ENCODE measurements at regions not wholly inside any gene's neighbourhood (a gene's known extent, or its start where the extent isn't known, plus 50 kb on each side); places are given as distances from the start of the nearest gene placed in this dataset.

DNA sequence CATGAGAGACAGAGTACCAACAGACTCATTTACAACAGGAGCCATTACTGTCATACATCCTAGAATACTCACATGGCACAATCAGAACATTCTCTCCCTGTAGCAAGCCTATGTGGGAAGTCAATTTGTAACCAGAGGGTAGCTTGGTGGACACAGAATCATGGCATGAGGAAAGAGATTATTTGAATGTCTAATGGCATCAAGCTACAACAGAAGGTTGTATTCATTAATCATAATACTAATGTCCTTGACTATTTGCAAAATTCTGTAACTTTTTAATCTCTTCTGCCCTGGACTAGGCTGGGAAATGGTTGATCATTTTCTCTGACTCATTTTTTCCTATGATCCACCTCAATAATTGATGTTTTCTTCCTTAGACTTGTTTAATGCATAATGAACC is 345.2 kb upstream of the IL12A start:
- DNase-seq (ENCODE audit: low read depth): no peak

DNA sequence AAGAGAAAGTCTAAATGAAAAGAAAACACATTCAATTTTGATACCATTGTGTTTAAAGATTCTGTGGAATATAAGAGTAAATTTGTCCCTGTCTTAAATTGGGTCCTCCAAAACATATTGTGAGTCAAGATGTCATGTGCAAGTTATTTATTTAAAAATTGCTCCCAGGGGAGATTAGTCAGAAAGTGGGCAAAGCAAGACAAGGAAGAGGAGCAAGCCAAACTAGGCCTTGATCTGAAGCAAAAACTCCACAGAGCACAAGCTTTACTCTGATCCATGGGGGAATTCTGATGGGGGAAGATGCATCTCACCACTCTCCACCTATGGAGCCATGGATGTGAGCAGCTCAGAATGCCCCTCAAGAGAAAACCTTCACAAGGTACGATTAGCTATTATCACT is 342.8 kb upstream of the IL12A start:
- DNase-seq (ENCODE audit: low read depth): peak; percentile 20

DNA sequence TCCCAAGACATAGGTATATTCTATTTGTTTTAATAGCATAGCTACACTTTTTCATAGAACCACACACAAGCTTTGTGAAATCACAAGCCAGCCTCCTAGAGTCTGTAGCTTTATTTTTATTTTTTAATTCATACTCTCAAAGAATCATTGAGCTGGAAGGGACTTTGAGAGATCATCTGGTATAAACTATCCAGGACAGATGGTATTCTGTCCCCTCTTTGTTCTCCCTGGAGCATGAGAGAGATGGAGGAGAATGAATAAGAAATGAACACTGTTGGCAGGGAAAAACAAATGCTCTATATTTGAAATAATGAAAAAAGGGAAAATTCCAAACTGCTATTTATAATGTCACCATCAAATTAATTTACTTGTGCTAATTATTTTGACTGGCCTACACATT is 338.7 kb upstream of the IL12A start:
- DNase-seq (ENCODE audit: low read depth): no peak

DNA sequence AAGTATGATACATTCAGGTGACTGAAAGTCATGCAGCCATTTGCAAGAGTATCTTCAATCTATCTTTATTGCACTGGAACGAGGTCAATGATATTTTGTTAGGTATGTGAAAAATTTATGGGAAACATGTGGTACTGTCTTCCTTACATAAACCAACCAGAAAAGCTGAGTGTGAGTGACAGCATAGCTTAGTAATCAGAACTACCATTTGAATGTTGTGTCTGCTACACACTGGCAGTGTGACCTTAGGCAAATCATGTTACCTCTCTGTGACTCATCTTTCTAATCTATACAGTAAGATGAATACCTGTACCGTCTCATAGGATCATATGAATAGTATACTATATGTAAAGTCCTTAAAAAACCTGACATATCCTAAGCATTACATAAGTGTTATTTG is 337.9 kb upstream of the IL12A start:
- no peak for DNase-seq (ENCODE audit: low read depth)

DNA sequence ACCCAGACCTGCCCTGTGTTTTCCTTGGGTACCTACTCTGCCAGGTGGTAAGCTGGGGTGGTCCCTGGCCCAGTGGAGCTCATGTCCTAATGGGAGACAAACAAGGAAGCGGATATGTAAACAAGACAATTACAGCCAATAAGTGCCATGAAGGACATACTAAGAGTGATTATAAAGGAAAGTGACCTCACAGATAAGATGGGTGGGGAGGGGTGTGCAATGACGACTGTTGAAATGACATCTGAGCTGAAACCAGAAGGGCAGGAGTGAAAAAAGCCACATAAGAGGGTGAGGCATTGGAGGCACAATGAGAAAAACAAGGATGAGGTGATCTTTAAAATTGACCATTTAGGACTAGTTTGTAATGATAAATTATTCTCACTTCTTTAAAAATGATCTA is 336.2 kb upstream of the IL12A start:
- no peak for DNase-seq (ENCODE audit: low read depth)

DNA sequence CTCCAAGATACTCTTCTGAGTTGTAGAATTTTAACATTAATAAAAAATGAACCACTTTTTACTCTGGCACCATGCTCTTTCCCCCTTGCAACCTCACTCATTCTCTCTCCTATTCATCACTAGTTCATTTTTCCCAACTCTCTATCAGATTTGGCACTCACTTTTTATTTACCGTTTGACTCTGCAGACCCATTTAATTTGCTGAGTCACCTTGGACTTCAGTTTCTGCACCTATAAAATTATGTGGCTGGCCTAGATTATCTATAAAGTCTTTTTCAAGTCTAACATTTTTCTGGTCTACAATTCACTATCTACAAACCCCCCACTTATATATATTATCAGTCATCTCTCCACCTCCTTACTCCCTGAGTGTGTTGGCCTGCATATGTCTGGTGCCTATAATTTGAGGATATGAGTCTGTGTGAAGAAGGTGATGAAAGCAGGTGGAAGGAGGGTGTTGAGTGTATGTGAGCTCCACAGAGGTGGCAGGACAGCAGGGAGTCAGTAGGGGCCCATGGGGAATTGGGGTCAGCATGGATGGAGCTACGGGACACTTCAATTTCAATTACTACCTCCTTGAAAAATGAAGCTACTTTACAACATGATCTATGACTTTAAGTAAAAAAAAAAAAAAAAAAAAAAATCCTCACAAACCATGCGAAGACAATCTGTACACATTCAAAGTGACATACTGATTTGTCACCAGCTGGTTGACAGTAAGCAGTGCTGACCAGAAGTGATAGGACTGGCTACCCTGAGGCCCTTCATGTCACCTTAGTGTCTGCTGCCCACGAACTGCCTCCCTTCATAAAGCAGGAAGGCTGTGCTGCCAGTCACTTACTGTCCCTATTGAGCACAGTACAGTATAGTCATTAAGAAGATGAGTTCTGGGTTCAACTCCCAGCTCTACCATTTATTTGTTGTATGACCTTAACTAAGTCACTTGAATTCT is 334.2 kb upstream of the IL12A start:
- no peak for DNase-seq (ENCODE audit: low read depth)

DNA sequence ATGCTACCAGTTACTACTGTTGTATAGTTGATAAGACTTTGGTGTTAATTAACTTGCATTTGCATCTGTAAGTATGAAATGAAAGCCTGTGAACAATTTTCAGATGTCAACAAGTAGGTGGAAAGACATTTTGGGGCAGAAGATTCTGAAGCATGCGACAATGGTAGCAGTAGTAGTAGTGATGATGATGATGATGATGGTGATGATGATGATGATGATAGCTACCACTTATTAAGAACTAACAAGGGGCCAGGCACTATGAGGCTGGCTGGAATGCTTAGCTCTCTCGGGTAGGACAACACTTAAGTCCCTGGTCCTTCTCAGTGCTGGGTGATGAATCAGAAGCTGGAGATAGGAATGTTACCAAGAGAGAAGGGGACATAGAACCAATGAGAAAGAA is 333.4 kb upstream of the IL12A start:
- DNase-seq (ENCODE audit: low read depth): no peak

DNA sequence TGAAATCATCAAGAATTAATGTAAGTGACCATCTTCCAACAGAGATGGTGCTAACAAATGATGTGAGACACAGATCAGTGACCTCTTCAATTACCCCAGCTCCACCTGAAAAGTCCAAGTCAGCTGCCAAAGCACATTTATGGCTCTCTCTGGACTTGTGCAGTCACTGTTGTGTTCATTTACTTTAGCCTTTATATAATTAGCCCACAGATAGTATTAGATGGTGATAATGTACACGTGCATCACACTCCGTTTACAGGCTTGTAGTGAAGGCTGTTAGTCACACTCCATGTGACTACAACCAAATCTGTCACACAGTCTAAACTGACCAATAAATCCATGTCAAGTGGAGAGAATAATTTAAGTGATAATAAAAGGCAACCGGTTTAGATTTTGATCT is 331.5 kb upstream of the IL12A start:
- DNase-seq (ENCODE audit: low read depth): no peak

DNA sequence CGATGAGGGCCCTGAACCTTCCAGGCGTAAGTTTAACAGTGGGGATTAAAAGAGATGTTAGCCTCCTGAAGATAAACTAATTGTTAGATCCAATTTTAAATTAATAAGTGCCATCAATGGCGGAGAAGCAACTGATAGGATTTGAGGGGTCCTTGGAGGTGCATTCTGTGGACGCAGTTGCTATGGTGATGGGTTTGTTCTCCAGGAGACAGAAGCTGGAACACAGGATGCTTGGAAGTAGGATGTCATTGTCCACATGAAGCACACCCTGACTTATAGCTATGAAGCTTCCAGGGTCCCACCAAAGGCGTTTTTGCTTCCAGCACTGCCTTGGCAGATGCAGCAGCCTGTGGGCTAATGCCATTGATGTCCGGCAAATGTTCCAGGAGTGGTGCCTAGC is 331.0 kb upstream of the IL12A start:
- DNase-seq (ENCODE audit: low read depth): no peak

DNA sequence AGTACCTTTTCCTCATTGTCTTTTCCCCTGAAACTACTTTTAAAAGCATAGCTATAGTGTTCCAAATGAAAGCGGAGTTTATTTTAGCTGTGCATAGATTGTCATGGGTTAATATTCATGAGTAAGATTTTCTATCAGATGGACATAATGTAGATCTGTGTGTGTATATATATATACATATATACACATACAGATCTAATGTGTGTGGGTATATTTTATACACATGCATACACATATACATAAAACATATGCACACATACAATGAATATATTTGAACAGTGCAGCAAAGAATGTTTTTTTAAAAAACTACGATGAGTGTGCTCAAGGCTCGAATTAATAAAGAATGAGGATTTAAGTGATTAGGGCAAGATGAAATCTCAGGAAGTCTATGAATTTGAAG is 328.3 kb upstream of the IL12A start:
- DNase-seq (ENCODE audit: low read depth): no peak

DNA sequence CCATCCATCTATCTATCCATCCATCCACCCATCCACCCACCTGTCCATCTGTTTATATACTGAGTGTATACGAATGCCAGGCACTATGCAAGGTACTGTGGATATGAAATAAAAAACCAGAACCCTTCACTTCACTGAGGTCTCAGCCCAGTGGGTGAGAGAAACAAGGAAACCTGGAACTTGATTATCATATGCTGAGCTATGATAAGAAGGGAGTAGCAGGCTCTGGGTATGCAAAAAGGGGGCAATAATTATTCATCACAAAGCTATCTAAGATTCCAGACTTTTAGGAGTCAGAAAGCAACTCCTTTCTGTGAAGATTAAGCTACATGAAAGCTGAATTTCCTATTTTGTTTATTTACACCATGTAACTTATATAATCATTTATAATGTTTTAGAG is 327.7 kb upstream of the IL12A start:
- DNase-seq (ENCODE audit: low read depth): no peak

DNA sequence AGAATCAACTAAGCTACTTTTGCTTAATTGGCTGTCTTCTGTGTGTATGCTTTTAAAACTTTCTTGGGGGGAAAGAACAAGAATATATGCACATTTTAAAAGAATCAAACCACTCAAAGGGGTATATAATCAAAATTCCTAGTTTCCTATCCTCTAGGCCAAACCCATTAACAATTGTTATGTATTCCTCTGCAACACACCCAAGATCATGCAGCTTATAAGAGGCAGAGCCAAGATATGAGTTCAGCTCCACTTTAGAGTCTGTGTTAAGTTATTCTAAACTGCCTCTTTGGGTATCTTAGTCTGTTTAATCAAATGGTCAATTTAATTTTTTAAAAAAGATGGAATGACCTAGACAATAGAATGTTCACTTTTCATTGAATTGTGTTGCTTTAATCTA is 326.1 kb upstream of the IL12A start:
- no peak for DNase-seq (ENCODE audit: low read depth)

DNA sequence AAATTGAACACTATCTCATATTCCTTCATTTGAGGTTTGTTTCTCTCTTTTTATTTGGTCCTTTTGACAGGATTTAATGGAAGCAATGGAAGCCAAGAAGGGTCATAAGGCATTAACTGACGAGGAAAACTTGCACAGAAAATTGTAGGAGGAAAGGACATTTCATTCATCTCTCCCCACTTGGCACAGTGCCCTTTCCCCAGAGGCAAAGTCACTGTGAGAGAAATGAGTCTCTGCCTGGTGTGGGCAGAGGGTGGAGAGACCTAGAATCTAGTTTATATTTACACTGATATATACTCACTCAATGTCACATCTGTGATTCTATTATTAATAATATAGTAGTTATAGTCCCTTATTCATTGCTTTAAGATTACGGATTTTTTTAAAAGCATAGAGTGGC is 324.6 kb upstream of the IL12A start:
- no peak for DNase-seq (ENCODE audit: low read depth)

DNA sequence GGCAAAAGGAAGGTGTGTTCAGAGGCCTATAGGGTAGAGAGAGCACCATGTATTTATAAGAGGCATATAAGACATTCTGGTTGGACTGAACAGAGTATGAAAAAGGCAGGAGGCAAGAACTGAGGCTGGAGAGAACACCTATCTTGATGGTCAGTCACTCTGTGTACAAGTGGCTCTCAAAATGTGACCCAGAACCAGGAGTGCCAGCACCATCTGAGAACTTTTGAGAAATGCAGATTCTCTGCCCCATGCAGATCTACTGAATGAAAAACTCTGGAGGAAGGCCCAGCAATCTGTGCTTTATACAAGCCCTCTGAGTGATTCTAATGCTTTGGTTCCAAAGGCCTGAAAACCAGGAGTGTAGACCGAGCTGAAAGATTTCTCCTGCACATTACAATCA is 324.0 kb upstream of the IL12A start:
- no peak for DNase-seq (ENCODE audit: low read depth)

DNA sequence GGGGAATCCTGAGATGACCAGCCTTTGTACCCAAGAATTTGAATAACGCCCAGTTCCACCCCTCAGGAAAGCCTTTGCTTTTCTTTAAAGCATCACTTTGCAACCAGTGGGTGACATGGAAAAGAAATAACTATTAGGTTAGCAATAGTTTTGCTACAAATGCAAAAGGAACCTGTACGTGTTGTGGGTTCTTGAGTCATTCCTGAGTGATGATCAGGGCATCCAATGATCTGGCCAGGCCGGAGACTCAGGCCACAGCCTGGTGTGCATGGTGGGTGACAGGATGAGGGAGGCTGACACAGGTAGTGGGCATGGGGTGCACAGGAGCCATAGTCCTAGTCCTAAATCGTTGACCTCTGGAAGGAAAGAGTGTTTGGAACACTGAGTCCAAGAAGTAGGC is 321.4 kb upstream of the IL12A start:
- DNase-seq (ENCODE audit: low read depth): peak; percentile 47

DNA sequence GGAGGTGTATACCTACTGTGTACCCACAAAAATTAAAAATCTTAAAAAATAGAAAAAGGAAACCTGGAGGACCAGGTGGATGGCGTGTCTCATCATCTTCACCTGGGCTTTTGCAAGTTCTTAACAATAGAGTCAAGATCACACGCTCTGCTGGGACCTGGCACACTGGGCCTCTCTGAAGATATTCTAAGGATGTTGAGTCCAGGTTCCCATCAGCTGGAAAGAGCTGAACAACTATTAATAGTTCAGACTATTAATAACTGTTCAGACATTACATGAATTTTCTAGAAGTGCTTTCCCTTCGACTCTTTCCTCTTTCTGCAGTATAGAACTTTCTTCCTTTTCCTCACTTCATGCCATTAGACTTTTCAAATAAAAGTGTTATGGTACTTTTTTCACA is 320.2 kb upstream of the IL12A start:
- no peak for DNase-seq (ENCODE audit: low read depth)

DNA sequence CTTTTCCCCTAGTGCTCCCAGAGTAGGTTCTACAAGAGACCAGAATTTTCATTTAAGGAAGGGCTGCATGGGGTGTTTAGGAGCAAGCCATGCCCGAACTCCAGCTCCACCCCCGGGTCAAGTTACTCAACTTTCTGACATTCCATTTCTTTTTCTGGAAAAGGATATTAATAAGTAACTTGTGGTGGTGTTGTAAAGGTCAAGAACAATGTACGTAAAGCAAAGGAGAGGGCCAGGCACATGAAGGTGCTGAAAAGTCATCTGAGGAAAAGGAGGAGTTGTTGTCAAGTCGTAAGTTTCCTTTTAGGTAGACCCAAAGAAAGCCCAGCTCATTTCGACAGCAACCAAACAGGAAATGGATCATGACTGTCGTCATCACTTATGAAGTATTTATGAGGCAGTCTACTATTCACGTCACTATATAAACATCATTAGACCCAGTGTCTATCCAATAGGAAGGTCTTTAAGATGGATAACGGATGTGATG is 319.6 kb upstream of the IL12A start:
- peak; percentile 72 for DNase-seq (ENCODE audit: low read depth)

DNA sequence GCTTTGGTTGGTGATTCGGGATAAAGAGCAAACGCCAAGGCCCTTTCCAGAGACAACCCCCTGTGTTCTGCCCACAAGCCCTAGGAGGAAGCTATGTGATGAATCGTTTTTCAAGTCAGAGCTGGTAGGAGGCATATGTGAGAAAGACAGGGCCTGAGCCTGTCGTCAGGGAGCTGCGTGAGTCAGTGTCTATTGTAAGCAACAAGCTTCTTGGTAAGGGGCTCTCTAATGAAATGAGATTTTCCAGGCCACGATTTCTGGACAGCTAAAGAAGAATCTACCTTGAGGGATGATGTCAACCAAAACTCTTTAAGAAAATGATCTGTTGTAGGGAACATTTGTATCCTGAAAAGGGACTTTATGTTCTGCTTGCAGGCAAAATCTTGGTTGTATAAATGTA is 318.9 kb upstream of the IL12A start:
- peak; percentile 30 for DNase-seq (ENCODE audit: low read depth)

DNA sequence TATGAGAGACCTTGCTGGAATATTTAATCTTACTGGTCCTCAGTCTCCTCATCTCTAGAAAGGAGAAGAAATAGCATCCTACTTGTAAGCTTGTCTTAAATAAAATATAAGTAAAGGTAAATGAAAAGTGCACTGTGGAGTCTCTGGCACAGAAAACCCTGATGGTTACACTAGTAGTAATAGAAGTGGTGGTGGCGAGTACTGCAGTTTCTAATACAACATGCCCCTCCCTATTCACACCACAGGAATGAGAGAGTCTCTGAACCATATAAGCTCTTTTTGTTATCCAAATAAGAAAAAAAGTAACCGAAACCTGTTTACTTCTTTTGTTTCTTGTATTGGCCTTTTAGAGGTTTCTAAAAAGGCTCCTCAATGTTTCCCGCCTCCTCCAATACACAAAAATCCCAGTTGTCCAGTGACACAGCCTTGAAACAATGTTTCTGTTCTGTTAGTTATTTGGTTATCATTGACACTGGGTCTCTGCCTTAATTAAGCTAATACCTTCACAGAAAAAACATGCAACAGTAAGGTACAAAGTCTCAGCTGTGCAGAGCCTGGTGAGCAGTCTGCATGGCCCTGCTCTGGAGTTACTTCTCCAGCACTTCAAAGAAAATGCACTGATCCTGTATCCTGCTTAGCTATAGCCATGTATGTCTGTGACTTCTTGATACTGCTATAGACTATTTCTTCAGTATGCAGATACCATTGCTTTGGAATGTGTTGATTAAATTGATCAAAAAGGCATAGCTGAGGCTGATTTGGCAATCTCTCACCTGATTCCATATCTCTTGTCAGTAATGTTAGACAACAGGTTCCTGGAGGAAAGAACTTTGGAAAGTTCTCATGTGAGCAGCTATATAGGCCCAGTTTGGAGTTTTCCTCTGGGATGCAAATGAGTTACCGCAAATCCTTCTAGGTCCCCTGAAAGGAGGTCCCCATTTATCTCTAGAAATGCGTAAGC is 315.6 kb upstream of the IL12A start:
- DNase-seq (ENCODE audit: low read depth): no peak

DNA sequence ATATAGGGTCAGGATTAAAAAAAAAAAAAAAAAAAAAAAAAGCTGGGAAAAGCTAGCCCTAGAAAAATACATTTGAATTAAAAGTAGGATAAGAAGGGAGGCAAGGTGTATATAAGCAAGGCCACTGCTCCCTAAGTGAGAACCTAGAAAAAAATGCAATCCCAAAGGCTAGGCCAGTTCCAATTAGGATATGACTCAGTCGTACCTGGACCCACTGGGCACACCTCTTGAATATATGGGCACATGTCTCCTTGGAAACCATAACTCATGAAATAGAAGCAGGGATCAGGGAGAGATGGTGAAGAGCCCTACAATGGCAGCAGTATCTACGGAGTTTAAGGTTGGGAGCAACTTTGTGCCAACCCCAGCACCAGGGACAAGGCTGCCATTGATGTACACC is 314.1 kb upstream of the IL12A start:
- no peak for DNase-seq (ENCODE audit: low read depth)

DNA sequence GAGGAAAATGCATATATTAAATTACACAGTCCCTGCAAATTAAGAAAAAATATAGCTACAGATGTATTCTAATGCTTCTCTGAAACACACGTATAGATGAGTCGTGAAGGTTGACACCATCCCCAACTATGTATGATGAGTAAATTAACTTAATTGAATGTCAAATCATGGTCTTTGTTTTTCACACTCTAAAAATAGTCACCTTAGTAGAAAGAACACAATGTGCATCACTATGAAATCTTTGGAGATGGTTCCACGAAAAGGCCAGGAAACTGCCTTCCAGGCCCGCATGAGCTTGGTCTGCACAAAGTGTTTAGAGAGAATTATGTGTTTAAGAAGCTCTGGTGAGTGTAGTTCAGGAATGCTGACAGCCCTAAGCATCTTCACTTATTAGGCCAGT is 313.4 kb upstream of the IL12A start:
- no peak for DNase-seq (ENCODE audit: low read depth)

DNA sequence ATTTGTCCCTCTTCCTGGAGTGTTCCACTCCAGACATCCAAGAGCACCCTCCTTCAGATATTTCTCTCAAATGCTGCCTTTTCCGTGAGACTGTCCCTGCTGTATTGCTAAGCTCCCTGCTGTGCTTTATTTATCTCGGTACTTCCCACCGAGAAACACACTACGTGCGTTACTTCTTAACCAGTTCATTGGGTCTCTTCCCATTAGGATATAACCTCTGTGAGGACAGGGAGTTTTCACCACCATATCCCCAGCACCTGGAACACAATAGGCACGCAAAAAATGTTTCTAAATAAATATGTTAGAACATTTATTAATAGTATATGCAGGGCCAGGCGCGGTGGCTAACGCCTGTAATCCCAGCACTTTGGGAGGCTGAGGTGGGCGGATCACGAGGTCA is 308.7 kb upstream of the IL12A start:
- DNase-seq (ENCODE audit: low read depth): no peak
